8988T (cell line): ENCODE measurements at regions not wholly inside any gene's neighbourhood (a gene's known extent, or its start where the extent isn't known, plus 50 kb on each side); places are given as distances from the start of the nearest gene placed in this dataset.
"Not testable (repeated sequence)": the region's sequence is repeated elsewhere in the genome, so short reads cannot be mapped to it uniquely, and the experiment has no call there.

Experiments
- DNase-seq: peaks from one replicate; pipeline ENCODE4 v3.0.0; 2011

DNA sequence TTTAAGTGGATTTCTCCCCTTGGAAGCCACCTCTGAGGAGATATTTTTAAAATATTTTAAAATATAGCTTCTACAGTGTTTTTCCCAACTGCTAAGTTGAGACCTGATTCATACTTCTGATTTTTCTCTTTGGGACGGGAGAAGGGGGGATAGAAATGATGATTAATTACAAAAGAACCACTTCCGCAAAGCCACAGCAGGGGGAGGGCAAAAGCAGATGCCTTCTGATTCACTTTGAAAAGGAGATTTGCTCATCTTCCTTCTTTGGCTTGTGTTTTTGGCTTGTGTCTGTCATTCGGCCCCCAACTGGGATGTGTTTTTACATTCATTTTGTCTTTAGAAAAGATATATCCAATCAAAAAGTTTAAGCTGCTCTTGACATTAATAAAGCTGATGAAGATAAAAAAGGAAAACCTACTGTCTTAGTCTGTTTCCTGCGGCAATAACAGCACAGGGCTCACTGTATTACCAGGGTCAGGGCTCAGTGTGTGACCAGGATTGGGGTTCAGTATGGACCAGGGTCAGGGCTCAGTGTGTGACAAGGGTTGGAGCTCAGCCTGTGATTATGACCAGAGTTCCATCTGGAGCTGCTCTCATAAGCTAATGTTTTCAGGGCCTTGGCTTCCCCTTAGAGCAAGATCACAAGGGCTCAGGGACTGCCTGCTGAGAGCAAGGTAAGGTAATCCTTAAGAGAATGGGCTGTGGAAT, 223.2 kb downstream of the MTHFS start:
- DNase-seq, result peak; percentile 17

DNA sequence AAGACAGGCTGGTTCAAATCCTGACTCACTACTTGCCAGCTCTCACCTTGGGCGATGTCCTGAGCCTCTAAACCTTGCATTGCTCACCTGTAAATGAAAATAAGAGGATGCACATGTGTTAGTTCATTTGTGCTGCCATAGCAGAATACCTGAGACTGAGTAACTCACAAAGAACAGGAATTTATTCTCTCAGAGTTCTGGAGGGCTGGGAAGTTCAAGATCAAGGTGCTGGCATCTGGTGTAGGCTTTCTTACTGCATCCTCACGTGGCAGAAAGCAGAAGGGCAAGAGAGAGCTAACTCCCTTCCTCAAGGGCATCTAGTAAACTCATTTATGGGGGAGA, 222.7 kb downstream of the MTHFS start:
- no peak for DNase-seq

DNA sequence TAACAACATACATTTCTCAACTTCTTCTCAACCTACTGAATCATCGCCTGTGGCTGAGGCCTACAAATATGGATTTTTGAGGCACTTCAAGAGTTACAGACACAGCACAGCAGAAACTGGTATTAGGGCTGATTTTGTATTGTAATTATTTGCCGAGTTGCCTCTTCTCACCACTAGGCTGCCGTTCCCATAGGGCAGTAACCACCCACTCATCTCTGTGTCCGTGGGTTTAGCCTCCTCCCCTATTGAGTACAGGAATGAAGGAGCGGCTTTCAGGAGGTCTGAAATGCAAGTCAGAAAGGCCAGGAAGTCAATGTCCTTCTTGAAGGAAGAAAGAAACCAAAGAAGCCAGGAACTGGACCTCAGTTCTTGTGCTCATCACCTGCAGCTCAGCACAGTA, 220.8 kb downstream of the MTHFS start:
- no peak for DNase-seq

DNA sequence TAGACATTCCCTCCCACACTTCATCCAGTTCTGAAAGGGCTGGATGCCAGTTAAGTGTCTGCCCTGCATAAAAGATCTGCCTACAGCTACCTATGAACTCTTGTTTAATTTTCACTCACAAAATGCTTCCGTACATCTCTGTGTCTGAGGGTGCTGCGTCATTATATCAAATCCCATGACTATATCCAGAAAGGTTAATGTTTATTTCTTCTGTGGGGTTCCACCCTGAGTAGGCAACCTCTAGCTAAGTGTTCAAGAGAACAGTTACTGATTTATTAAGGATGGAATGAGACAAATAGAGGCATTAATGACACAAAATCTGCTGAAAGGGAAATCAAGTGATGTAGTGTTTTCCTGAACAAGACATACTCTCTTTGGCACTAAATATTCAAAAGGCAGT, 220.2 kb downstream of the MTHFS start:
- no peak for DNase-seq

DNA sequence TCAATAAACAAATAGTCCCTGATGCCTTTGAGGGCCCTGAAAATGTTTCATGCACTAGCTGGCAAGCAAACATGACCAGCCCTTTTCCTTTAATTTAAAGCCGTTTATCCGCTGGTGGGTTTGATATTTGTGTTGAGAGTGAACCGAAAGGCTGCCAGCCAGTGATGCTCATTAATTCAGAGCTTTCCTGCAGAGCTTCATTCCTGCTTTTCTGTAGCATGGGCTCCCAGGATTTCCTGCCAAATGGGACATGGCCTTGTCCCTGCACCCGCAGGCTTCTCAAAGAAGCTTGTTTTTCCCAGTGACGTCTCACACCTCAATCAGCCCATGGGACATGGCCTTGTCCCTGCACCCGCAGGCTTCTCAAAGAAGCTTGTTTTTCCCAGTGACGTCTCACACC, 219.6 kb downstream of the MTHFS start:
- DNase-seq, result no peak

DNA sequence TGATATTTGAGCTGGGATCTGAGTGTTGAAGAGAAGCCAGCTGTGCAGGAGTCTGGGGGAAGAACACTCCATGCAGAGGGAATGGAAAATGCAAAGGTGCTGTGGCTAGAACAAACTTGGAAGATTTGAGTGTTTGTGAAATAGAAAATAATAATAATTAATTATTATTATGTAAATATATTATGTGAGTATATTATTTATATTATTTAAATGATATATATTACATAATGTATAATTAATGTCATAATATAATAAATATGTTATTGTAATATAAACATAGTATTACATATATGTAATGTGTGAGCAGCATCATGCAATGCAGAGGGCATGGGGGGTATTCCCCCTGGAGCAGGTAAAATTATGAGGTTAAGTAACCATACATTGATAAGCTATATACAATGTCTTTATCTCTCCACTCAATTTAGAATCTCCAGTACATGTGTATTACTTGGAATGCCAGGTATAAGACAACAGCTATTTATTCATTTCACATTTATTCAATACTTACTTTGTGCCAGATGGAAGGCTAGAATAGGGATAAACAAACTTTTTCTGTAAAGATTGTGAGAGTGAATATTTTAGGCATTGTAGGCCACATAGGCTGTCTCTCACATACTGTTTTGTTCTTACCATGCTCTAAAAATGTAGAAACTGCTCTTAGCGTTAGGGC, 218.6 kb downstream of the MTHFS start:
- no peak for DNase-seq

DNA sequence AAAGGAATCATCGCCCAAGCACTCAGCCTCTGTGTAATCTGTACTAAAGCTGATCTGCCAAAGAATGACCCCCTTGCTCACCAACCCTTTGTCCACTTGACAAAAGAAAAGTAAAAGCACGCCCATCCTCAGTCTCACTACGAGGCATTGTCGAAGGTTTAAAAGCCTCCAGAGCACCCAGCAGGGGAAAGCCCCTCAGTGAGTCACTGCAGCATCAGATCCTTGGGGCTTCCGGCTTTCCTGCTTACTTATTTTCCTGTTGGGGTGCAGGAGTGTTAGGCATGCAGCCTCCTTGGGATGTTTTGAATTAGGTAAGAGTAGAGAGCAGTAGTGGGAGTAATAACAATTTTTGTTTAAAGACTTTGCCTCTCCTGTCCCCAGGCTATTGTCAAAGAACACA, 216.1 kb downstream of the MTHFS start:
- peak; percentile 25 for DNase-seq

DNA sequence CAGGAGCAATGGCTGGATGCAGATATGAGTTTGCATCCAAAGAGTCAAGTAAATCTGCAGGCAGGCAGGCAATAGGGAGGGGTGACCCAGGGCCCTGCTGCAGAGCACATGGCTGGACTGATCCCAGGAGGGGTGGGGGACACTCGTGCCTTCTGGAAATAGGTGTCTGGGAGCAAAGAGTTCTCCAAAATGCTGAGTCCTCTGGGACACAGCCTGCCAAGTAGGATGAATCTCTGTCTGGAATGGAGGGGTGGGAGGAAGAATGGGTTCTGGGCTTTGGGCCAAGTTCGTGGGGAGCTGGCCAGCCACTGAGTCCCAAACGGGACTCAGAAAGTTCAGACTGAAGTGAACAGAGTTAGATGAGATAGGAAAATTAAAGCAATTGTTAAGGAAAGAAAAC, 214.5 kb downstream of the MTHFS start:
- DNase-seq, result no peak

DNA sequence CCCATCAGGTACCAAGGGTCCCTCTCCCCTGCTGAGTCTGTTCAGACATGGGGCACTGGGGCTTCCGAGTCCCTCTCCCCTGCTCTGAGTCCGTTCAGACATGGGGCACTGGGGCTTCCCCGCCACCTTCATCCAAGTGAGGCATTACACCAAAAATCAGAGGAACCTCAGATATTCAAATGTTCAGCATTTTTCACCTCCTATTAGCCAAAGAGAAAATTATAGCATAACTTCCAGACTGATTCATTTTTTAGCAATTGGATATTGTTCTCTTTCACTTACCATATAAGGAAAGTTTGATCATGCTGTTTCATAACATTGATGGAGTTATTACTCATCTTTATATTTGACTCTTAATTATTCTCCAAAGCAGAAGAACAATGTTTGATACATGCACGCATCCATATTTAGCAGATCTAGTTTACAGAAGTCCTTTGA, 213.9 kb downstream of the MTHFS start:
- DNase-seq, result no peak

DNA sequence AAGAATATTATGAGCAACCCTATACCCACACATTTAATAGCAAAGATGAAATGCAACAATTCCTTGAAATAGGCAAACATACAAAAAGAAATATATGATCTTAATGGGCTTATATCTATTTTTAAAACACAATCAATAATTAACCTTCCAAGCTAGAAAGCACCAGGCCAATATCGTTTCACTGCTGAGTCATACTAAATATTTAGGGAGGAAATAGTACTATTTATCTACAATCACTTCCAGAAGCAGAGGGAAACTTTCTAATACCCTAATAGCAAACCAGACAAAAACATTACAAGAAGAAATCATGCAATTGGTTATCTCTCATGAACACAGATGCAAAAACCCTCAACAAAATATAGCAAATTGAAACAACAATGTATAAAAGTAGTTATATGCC, 207.8 kb downstream of the MTHFS start:
- no peak for DNase-seq

DNA sequence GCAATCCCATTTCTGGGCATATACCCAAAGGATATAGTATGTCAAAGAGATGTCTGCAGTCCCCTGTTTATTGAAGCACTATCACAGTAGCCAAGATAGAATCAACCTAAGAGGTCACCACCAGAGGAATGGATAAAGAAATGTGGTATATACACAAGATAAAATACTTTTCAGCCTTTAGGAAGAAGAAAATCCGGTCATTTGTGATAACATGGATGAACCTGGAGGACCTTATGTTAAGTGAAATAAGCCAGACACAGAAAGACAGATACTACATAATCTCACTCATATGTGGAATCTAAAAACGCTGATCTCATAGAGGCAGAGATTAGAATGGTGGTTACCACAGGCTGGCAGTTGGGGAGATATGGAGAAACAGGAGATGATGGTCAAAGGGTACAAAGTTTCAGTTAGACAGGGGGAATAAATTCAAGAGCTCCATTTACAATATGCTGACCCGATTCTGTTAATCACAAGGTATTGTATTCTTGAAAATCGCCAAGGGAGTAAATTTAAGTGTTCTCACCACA, 195.8 kb downstream of the MTHFS start:
- DNase-seq, result no peak

DNA sequence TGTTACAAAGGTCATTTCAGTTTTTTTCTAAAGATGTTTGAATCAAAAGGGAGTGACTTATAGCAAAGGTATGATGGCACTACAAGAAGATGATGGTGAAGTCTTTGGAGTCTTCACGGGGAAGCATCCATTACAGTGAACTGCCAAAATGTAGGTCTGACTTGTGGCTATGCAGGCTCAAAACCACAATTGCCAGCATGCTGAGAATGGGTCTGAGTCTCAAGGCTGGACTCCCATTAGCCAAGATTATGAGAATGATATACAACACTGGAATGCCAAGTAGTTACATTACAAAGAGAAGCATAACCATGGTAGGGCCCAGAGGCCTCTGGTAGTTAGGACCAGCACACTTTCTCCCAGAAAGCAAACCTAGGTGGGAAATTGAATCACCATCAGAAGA, 194.2 kb downstream of the MTHFS start:
- no peak for DNase-seq

DNA sequence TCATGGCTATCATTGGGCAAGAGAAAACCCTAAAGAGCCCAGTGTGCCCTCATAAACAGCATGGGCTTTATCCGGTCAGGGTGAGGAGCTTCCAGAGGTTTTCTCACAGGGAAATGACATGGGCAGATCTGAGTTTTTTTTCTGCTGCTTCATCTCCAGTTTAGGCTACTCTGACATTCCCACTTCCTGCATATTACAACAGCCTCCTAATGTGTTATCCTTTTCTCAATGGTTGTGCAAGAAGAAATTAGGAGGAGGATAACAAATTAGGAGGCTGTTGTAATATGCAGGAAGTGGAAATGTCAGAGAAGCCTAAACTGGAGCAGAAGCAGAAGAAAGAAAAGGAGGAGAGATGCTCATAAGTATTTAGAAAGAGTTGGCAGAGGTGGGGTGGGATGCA, 175.6 kb downstream of the MTHFS start:
- DNase-seq, result no peak

DNA sequence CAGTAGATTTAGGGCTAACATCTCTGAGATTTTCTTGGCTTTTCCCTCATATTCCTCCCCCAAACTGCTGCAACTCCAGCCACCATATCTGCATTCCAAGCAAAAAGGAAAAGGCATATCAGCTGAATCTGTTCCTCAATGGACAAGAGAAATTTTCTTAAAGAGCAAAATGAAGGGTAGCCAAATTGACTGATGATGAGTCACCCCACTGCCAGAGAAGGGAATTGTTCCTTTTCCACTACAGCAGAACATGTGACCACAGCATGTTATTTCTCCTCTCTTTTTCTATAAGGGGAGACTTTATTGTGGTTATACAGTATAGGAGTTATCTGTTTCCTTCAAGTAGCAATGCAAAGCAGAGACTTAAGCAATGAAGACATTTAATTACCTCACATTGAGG, 172.5 kb downstream of the MTHFS start:
- no peak for DNase-seq

DNA sequence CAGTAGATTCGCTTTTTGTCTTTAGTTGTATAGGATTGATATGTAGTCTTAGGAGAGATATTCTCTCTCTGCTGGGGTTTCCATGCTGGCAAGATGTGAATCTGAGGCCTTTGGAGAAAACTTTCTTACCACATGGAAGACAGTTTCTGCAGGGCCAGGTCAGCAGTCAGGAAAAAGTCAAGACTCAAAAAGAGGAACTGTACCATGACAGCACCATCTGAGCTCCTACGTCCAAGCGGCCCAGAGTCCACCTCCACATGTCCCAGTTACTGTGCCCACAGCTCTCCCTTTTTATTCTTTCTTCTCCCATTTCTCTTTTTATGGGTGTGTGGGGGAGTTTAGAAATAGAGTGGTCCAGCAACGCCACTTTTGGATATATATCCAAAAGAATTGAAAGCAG, 172.0 kb downstream of the MTHFS start:
- DNase-seq, result no peak

DNA sequence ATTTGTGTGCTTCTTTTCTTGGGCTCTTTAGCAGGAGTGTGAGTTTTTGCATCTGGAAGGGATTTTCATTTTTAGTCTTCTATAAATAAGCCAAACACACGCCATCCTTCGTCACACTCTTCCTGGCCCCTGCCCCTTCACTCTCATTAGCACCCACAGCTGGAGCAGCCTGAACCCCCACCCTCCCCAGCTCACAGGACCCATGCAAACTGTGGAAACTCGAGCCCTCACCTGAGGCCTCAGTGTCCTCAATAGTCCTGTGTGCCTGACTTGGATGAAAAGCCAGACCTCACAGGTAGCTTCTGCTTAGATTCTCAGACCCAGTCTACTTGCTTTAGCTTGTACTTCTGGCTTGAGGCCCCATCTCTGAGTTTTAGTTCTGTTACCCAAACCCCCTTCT, 167.9 kb downstream of the MTHFS start:
- no peak for DNase-seq

DNA sequence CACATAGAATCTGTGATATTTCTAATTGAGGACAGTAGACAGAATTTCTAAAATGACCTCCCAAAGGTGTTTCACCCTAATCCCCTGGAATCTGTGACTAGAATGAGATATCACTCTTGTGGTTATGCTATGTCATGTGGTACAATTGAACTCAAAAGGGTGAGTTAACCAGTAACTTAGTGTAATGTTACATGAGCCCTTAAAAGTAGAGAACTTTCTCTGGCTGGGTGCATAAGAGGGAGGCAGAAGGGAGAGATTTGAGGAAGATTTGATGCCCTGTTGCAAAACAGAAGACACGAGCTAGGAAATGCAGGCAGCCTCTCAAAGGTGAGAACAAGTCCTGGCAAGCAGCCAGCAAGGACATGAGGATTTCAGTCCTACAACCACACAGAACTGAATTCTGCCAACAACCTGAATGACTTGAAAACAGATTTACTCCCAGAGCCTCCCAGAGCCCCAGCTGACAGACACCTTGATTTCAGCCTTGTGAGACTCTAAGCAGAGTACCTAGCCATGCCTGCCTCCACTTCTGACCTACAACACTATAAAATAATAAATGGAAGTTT, 160.3 kb downstream of the MTHFS start:
- DNase-seq, result no peak

DNA sequence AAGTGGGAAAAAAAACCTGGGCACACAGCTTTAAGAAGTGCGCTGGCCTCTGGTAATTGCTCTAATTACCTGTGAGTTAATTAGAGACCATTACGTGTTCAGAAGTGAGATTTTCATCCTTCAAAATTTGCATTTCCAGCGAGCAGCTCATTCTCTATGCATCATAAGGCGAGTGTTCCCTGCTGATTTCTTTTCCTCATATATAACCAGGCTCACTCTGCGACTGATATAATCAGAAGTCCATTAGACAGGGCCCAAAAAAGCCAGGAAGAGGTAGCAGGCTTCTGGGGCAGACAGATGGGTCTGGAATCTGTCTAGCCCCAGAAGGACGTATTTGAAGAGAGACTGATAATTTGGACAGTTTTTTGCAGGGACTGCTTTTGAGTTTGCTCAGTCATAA, 158.7 kb downstream of the MTHFS start:
- no peak for DNase-seq

DNA sequence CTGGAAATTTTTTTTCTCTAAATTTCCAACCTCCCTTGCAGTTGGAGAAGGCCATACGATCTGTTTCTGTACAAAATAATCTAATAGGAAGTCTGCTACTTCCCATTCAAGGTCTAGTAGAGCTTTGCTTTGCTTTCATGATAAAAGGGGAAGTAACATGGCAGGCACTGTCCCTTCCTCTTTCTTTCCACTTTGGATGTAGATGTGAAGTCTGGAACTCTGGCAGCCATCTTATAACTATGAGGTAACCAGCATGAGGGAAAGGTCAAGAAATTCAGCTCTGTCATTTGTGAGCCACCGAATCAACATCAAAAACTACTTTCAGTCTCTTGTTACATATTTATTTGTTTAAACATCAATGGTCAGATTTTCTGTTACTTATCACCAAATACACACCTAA, 156.3 kb downstream of the MTHFS start:
- DNase-seq, result no peak

DNA sequence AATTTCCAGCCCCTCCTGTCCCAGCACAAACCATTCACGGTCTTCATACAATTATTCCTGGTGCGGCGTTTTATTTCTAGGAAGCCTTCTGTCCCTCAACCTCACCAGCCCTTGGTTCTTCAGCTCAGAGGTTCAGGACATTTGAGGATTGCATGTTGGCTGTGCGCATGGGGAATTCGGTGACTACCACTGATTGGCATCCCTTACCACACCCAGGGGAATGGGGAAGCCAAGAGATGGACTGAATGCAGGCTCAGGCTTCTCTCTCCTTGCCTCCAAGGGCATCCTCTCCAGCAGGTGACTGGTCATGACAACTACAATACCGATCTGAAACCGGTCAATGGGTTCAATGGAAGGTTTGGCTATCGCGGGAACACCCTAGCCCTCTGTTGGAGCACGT, 153.8 kb downstream of the MTHFS start:
- DNase-seq, result no peak

DNA sequence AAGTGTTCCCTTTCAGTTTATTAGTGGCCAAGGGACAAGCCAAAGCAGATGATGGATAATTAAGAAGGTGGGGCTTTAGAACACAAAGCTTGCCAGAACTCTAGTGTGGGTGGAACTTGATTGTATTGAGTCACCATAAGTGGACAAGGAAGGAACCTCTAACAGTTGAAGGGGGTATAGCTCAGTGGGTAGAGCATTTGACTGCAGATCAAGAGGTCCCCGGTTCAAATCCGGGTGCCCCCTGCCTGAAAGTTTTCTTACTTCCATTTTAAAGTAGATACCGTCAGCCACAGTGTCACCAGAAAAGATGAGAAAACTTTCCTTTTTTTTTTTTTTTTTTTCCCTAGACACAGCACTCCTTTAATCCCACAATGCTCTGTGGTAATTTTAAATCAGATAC, 152.3 kb downstream of the MTHFS start:
- not testable (repeated sequence) for DNase-seq

DNA sequence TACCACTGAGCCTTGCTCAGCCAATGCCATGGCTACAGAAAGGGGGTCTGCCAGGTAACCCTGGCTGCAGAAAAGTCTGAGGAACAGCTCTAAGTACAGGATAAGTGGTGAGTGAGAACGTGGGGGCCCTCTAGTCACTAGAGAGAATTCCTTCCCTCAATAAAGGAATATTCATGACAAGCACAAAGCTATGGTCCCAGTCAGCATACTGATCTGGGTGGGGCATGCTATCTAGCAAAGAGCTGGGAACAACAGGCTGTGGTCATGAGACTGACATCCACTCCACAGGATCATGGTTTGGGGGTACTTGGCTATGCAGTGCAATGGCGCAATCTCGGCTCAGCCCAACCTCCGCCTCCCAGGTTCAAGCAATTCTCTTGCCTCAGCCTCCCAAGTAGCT, 140.4 kb downstream of the MTHFS start:
- no peak for DNase-seq

DNA sequence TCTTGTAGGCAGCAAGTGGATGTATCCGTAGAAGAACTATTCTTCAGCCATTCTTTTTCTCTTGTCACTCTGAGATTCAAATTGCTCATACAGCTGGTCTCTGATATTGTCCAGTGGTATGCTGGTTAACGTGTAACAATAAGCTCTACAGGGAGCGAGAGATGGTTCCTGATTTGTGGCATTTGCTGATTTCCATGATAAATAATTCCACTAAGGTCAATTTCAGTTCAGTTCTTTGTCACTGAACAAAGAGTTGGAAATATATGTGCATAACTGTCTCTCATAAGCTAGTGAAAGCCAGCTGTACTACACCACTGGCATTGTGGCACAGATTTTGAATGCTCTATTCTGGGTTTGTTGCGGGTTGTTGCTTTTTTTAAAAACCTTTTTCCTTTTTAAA, 131.7 kb downstream of the MTHFS start:
- DNase-seq, result no peak

DNA sequence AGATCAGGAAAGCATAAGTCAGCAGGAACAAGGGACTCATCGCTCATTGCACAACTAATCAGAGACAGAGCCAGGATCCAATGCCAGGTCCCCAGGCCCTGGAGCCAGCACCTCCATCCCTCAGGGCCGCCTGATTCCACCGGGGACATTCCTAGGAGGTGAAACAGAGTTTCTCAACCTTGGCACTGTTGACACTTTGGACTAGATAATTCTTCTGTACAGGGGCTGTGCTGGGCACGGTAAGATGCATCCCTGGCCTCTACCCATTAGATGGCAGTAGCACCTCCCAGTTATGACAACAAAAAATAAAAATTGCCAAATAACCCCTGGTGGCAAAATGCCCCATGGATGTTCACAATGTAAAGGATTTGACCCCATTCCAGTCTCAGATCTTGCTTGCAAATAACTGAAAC, 127.7 kb downstream of the MTHFS start:
- no peak for DNase-seq
